SK-N-DZ (cell line): ENCODE measurements at regions not wholly inside any gene's neighbourhood (a gene's known extent, or its start where the extent isn't known, plus 50 kb on each side); places are given as distances from the start of the nearest gene placed in this dataset.
"Not testable (repeated sequence)": the region's sequence is repeated elsewhere in the genome, so short reads cannot be mapped to it uniquely, and the experiment has no call there.

ENCODE experiments used
- DNase-seq: peaks from one replicate; pipeline ENCODE4 v3.0.0-alpha.2; 2015; ENCODE audit warnings: low spot score

- no peak for DNase-seq
Observed at GRCh38 chr17:53061446-53061845, 761.3 kb upstream of the KIF2B start.

GRCh38 chr17:53058031-53058430 lies 764.7 kb upstream of the KIF2B start:
- DNase-seq, result no peak

- DNase-seq, result no peak
Observed at GRCh38 chr17:53046781-53047180, 775.9 kb upstream of the KIF2B start.

GRCh38 chr17:53039981-53040380 lies 782.7 kb upstream of the KIF2B start:
- no peak for DNase-seq

GRCh38 chr17:53033297-53033696 lies 789.4 kb upstream of the KIF2B start:
- no peak for DNase-seq

GRCh38 chr17:53032861-53033271 lies 789.9 kb upstream of the KIF2B start:
- DNase-seq, result peak; percentile 89

GRCh38 chr17:53017227-53017626 lies 805.5 kb upstream of the KIF2B start:
- DNase-seq, result no peak

GRCh38 chr17:53016085-53016484 lies 806.6 kb upstream of the KIF2B start:
- DNase-seq, result no peak

- DNase-seq, result no peak
Observed at GRCh38 chr17:53012364-53012763, 810.4 kb upstream of the KIF2B start.

- no peak for DNase-seq
Observed at GRCh38 chr17:53006006-53006405, 816.7 kb upstream of the KIF2B start.

- DNase-seq, result no peak
Observed at GRCh38 chr17:53004902-53005301, 817.8 kb upstream of the KIF2B start.

GRCh38 chr17:52995881-52996280 lies 826.8 kb upstream of the KIF2B start:
- no peak for DNase-seq

- DNase-seq, result peak; percentile 37
Observed at GRCh38 chr17:52995147-52995546, 827.6 kb upstream of the KIF2B start.

GRCh38 chr17:52986056-52986662 lies 827.6 kb upstream of the CA10 start:
- peak; percentile 45 for DNase-seq

GRCh38 chr17:52982331-52982730 lies 823.8 kb upstream of the CA10 start:
- no peak for DNase-seq

GRCh38 chr17:52979921-52980320 lies 821.4 kb upstream of the CA10 start:
- no peak for DNase-seq

- no peak for DNase-seq
Observed at GRCh38 chr17:52965856-52966255, 807.3 kb upstream of the CA10 start.

- DNase-seq, result not testable (repeated sequence)
Observed at GRCh38 chr17:52961751-52962150, 803.2 kb upstream of the CA10 start.

GRCh38 chr17:52957411-52957810 lies 798.9 kb upstream of the CA10 start:
- no peak for DNase-seq

- peak; percentile 13 for DNase-seq
Observed at GRCh38 chr17:52947418-52947817, 788.9 kb upstream of the CA10 start.

GRCh38 chr17:52938623-52939230 lies 780.2 kb upstream of the CA10 start:
- peak; percentile 92 for DNase-seq

- no peak for DNase-seq
Observed at GRCh38 chr17:52930581-52930980, 772.1 kb upstream of the CA10 start.

GRCh38 chr17:52930145-52930544 lies 771.6 kb upstream of the CA10 start:
- DNase-seq, result no peak

- DNase-seq, result no peak
Observed at GRCh38 chr17:52923658-52924057, 765.1 kb upstream of the CA10 start.
